ENCODE measurements at regions not wholly inside any gene's neighbourhood (a gene's known extent, or its start where the extent isn't known, plus 50 kb on each side); places are given as distances from the start of the nearest gene placed in this dataset.

- TF ChIP-seq CTCF (optimal IDR thresholded peaks at IDR 0.05 in 1 of 3, IDR thresholded peaks at IDR 0.05 in 1 of 3, conservative IDR thresholded peaks at IDR 0.05 in 1 of 3; ENCODE audit: extremely low read depth in 1 of 3, insufficient read depth in 2 of 3, low read length in 3 of 3) (peak in 2 of 3 experiments; percentile 68 to 72), EZH2 (IDR thresholded peaks at IDR 0.05; ENCODE audit: low read length) (no peak)
These were observed 152.7 kb downstream of the IL20RB start for GRCh38 chr3:137110392-137110996.
